Colonic mucosa (tissue), 4 donors: ENCODE measurements at regions not wholly inside any gene's neighbourhood (a gene's known extent, or its start where the extent isn't known, plus 50 kb on each side); places are given as distances from the start of the nearest gene placed in this dataset.

ENCODE experiments used
- DNase-seq: peaks from one replicate; pipeline ENCODE4 v3.0.0-alpha.2; 2020
- H3K27ac ChIP-seq: fragments of 200-600 bp; one replicate; pipeline ENCODE4 v1.8.0; 2021
- H3K27me3 ChIP-seq: fragments of 200-600 bp; one replicate; pipeline ENCODE4 v1.8.0; 2021
- H3K36me3 ChIP-seq: fragments of 200-600 bp; one replicate; pipeline ENCODE4 v1.8.0; 2021
- H3K4me1 ChIP-seq: fragments of 200-600 bp; one replicate; pipeline ENCODE4 v1.8.0; 2021; ENCODE audit warnings: mild to moderate bottlenecking
- H3K4me3 ChIP-seq: fragments of 200-600 bp; one replicate; pipeline ENCODE4 v1.8.0; 2021
- H3K9ac ChIP-seq, 2 donors: one replicate each; pipeline ENCODE4 v1.7.0; 2013; ENCODE audit warnings: control low read depth in 2 of 2, low read depth in 2 of 2, low read length in 2 of 2
- H3K9me3 ChIP-seq: fragments of 200-600 bp; one replicate; pipeline ENCODE4 v1.8.0; 2021
- CTCF ChIP-seq: fragments of 200-600 bp; IDR thresholded peaks from one replicate; pipeline ENCODE4 v1.8.0; 2022; ENCODE audit warnings: antibody characterized with exemption, mild to moderate bottlenecking
- intact Hi-C: fragments of 100-400 bp; cut with DNase I; formaldehyde crosslinking; loops from one replicate; pipeline ENCODE4 v1.14.1; 2022
- donor health status: healthy.
- donor health status: DM: no; HTN: no; CAD: no.
- donor health status: DM: no; HTN: no; CAD: no.

- DNase-seq, result peak; percentile 50
- intact Hi-C loops, result no loop called here
- peak; percentile 23 for TF ChIP-seq CTCF
- H3K27ac ChIP-seq, result no peak overlapping the region
- no peak overlapping the region for H3K4me3 ChIP-seq
- no peaks in the 10 kb centered on the region for H3K36me3 ChIP-seq
- no peak overlapping the region for H3K9ac ChIP-seq
- no peaks in the 10 kb centered on the region for H3K9me3 ChIP-seq
- H3K27me3 ChIP-seq, result no peaks in the 10 kb centered on the region
- H3K4me1 ChIP-seq, result no peaks in the 10 kb centered on the region
These were observed 1560.4 kb downstream of the OTOL1 start for GRCh38 chr3:163056874-163057497.

GRCh38 chr3:163058031-163058854, 1561.6 kb downstream of the OTOL1 start:
- intact Hi-C loops, result no loop called here
- DNase-seq, result peak; percentile 24
- Histone ChIP-seq H3K27ac (no peak overlapping the region), H3K36me3 (no peaks in the 10 kb centered on the region), H3K27me3 (no peaks in the 10 kb centered on the region), H3K9me3 (no peaks in the 10 kb centered on the region), H3K9ac (no peak overlapping the region), H3K4me1 (no peaks in the 10 kb centered on the region), H3K4me3 (no peak overlapping the region)
- TF ChIP-seq CTCF, result no peak

GRCh38 chr3:163071713-163072112, 1575.1 kb downstream of the OTOL1 start:
- H3K27me3 ChIP-seq, result no peaks in the 10 kb centered on the region
- no peak for TF ChIP-seq CTCF
- no peak for DNase-seq
- H3K4me1 ChIP-seq, result no peaks in the 10 kb centered on the region
- intact Hi-C loops, result no loop called here
- H3K4me3 ChIP-seq, result no peak overlapping the region
- no peaks in the 10 kb centered on the region for H3K9me3 ChIP-seq
- H3K27ac ChIP-seq, result no peak overlapping the region
- no peaks in the 10 kb centered on the region for H3K36me3 ChIP-seq
- H3K9ac ChIP-seq, result no peak overlapping the region
